Astrocyte of the spinal cord (primary cell): ENCODE measurements at regions not wholly inside any gene's neighbourhood (a gene's known extent, or its start where the extent isn't known, plus 50 kb on each side); places are given as distances from the start of the nearest gene placed in this dataset.

Source experiments
- DNase-seq: peaks from one replicate; pipeline ENCODE4 v3.0.0; 2011; ENCODE audit warnings: low read depth, low spot score
- H3K4me3 ChIP-seq: 2 replicates; pipeline ENCODE4 v1.5.1; 2011; ENCODE audit warnings: low read depth, mild to moderate bottlenecking, low read length, moderate library complexity
- in situ Hi-C: cut with HindIII; loops from 2 replicates; pipeline ENCODE4 v1.10.0; 2017; ENCODE audit warnings: low sequenced_read_pairs
- TF ChIP-seq, protein P1 (sequence below): IDR thresholded peaks from 2 replicates; pipeline ENCODE4 v1.5.1; 2012; ENCODE audit warnings: low read depth, mild to moderate bottlenecking, low read length, inconsistent platforms

DNA sequence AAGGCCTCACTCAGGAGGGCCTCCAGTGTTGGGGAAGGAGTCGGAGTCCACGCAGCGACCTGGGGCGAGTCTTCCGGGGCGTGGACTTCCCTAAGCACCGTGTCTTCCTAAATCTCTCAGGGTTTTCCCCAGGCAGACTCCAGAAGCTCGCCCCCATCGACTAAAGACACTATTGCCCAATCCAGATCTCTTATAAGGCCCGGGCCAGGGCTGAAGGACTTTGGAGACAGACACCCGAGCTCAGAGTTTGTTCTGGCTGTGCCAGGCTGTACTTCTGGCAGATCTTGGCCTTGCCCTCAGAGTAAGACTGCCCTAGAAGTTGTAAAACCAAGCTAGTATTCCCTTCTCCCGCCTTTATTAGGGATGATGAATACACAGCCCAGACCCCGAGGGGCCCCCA lies 191.4 kb downstream of the BUD13 start:
- in situ Hi-C loops, result no loop called here
- TF ChIP-seq, protein P1, sequence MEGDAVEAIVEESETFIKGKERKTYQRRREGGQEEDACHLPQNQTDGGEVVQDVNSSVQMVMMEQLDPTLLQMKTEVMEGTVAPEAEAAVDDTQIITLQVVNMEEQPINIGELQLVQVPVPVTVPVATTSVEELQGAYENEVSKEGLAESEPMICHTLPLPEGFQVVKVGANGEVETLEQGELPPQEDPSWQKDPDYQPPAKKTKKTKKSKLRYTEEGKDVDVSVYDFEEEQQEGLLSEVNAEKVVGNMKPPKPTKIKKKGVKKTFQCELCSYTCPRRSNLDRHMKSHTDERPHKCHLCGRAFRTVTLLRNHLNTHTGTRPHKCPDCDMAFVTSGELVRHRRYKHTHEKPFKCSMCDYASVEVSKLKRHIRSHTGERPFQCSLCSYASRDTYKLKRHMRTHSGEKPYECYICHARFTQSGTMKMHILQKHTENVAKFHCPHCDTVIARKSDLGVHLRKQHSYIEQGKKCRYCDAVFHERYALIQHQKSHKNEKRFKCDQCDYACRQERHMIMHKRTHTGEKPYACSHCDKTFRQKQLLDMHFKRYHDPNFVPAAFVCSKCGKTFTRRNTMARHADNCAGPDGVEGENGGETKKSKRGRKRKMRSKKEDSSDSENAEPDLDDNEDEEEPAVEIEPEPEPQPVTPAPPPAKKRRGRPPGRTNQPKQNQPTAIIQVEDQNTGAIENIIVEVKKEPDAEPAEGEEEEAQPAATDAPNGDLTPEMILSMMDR, result no peak
- H3K4me3 ChIP-seq, result no peak overlapping the region
- DNase-seq, result no peak

DNA sequence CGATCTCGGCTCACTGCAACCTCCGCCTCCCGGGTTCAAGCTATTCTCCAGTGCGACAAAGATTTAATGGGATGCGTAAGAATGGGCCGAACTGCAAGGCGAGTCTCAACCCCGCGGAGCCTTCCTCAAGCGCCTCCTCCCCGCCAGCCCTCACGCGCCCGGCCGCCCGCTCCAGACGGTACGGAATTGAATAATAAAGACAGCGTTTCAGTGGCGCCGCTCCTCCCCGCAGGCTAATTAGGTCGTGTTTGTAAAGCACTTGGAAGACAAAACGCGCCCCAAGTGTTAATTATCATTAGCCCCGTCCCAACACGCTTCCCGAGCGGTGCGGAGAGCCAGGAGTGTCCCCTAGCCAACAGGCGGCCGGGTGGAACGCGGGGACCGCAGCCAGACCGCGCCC lies 192.0 kb downstream of the BUD13 start:
- no peak overlapping the region for H3K4me3 ChIP-seq
- TF ChIP-seq, protein P1, result no peak
- in situ Hi-C loops, result no loop called here
- no peak for DNase-seq

DNA sequence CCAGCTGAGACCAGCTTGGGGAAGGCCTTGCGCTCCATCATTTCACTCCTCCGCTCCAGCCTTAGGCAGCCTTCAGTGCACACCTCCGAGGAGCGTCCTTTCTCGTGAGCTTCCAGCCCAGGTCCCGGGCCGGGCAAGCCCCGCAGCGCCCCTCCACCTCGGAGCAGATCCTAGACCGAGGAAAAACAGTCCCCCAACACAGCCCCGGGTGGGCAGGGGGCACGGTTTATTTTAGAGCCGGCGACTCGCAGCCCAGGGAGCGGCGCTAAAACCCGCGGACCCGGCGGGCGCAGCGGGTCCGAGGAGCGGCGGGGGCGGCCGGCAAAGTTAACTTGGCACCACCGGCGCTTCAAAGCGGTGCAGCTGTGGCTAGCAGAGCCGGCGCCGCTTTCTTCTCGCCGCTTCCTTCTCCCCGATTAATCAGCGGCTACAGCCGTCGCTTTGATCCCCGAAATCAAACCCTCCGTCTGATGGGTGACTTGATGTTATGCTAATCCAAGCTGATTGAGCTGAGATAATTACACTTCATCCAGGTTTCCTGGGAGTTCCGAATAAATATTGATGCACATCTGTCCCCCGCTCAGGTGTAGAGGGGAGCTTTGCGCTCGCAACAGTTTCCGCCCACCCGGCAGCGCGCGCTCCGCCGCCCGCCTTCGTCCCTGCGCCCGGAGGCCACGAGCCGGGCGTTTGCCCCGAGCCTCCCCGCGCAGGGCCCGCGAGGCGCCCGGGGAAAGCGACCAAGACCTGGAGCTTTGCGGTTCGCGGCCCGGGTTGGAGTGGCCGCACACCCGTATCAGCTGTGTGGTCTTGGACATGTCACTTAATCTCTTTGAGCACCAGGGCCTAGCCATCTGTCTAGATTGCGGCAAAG lies 192.7 kb downstream of the BUD13 start:
- TF ChIP-seq, protein P1, result no peak
- no peak overlapping the region for H3K4me3 ChIP-seq
- in situ Hi-C loops, result no loop called here
- no peak for DNase-seq

DNA sequence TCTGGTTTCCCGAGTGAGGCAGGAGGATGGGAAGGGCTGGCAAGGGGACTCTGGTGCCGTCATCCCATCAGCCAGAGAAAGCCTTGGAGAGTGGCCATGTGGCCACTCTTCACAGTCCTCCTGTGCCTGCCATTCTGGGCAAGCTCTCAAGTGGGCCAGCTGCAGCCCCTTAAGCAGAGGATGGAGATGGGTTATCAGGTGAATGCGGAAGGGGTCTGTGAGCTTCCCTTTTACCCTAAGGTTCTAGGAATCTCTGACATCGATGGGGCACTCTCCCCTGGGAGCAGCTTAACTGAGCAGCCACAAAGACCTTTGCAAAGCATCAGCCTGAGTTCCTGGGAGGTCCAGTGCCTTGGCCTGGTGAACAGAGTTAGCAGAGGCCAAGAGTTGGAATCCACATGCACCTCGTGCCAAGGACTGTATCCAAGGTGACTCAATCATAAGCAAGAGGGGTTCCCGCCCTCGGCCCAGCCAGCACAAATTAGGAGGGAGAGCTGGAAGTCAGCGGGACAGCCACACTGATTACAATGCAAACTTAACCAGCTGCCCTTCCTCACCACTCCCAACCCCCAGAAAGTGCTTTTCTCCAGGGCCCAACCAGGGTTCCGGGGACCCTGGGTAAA lies 193.6 kb downstream of the BUD13 start:
- in situ Hi-C loops, result no loop called here
- H3K4me3 ChIP-seq, result no peak overlapping the region
- DNase-seq, result no peak
- TF ChIP-seq, protein P1, result no peak

DNA sequence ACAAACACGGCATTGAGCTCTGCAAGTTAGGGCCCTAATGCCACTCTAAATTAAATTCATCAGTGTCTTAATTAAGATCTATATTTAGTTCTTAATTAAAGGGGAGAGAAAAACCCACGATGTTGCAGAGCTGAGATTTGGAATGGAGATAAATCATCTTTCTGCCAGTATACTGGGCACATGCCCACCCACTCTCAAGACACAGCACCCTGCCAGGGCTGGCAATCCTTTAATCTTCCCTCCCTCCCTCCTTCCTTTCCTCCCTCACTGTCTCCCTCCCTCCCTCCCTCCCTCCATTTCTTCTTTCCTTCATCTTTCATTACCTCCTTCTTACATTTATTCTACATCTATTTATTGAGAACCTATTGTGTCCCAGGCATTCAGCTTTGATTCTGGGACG lies 194.8 kb downstream of the BUD13 start:
- H3K4me3 ChIP-seq, result no peak overlapping the region
- TF ChIP-seq, protein P1, result no peak
- in situ Hi-C loops, result no loop called here
- no peak for DNase-seq

DNA sequence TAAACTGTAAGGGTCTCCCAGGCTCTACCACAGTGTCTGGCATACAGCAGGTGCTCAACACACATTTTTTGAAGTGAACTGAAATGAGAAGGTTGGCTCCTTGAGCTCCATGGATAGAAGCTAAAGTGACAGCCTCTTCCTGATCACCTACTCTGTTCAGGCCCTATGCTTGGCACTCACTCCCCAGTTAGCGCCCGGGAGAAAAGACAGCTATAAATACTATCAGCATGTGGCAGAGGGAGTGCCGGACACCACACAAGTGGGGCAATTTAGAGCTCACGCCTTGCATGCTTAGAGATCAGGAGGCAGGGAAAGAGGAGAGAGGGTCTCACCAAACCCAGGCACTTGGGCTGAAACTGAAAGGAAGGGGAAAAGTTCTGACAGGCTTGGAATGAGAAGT lies 195.5 kb downstream of the BUD13 start:
- no peak overlapping the region for H3K4me3 ChIP-seq
- in situ Hi-C loops, result no loop called here
- TF ChIP-seq, protein P1, result no peak
- DNase-seq, result no peak
